ENCODE measurements at regions not wholly inside any gene's neighbourhood (a gene's known extent, or its start where the extent isn't known, plus 50 kb on each side); places are given as distances from the start of the nearest gene placed in this dataset.

GRCh38 chr13:53775807-53776206 is 747.2 kb downstream of the OLFM4 start:
- no CpG with 5 or more reads among the region's 1 CpG for WGBS (ENCODE audit: insufficient coverage)
- Histone ChIP-seq H3K4me1 (ENCODE audit: control extremely low read depth in 1 of 4, control insufficient read depth in 4 of 4, insufficient read depth in 4 of 4, low read length in 3 of 4) (no peaks in the 10 kb centered on the region), H3K27me3 (replicated peaks in 2 of 5; ENCODE audit: control insufficient read depth in 4 of 5, insufficient read depth in 5 of 5, low read length in 4 of 5) (no peaks in the 10 kb centered on the region), H3K36me3 (ENCODE audit: control insufficient read depth in 4 of 4, insufficient read depth in 4 of 4, low read length in 3 of 4) (no peaks in the 10 kb centered on the region), H3K4me3 (ENCODE audit: control insufficient read depth in 1 of 7, extremely low read depth in 1 of 7, insufficient read depth in 4 of 7, low read depth in 2 of 7, low read length in 6 of 7) (no peak overlapping the region), H3K27ac (ENCODE audit: insufficient read depth in 1 of 2, low read depth in 1 of 2, low read length in 2 of 2, poor library complexity in 1 of 2, severe bottlenecking in 2 of 2) (no peak overlapping the region), H3K9me3 (ENCODE audit: control extremely low read depth in 1 of 5, control insufficient read depth in 4 of 5, insufficient read depth in 2 of 5, low read depth in 1 of 5, low read length in 4 of 5) (no peaks in the 10 kb centered on the region)
- ChIA-PET CTCF (no interaction called here), POLR2A (no interaction called here)
- no peak for DNase-seq

GRCh38 chr13:53778937-53779336 is 750.3 kb downstream of the OLFM4 start:
- Histone ChIP-seq H3K4me1 (ENCODE audit: control extremely low read depth in 1 of 4, control insufficient read depth in 4 of 4, insufficient read depth in 4 of 4, low read length in 3 of 4) (peaks cover 0 to 3% (median 0%) of the 10 kb centered on the region in 4 experiments), H3K9me3 (ENCODE audit: control extremely low read depth in 1 of 5, control insufficient read depth in 4 of 5, insufficient read depth in 2 of 5, low read depth in 1 of 5, low read length in 4 of 5) (no peaks in the 10 kb centered on the region), H3K27me3 (replicated peaks in 2 of 5; ENCODE audit: control insufficient read depth in 4 of 5, insufficient read depth in 5 of 5, low read length in 4 of 5) (no peaks in the 10 kb centered on the region), H3K27ac (ENCODE audit: insufficient read depth in 1 of 2, low read depth in 1 of 2, low read length in 2 of 2, poor library complexity in 1 of 2, severe bottlenecking in 2 of 2) (no peak overlapping the region), H3K4me3 (ENCODE audit: control insufficient read depth in 1 of 7, extremely low read depth in 1 of 7, insufficient read depth in 4 of 7, low read depth in 2 of 7, low read length in 6 of 7) (no peak overlapping the region), H3K36me3 (ENCODE audit: control insufficient read depth in 4 of 4, insufficient read depth in 4 of 4, low read length in 3 of 4) (no peaks in the 10 kb centered on the region)
- POLR2A ChIA-PET: no interaction called here
- no CpG with 5 or more reads among the region's 2 CpGs for WGBS (ENCODE audit: insufficient coverage)
- DNase-seq: no peak
- CTCF ChIA-PET: no interaction called here

GRCh38 chr13:53781941-53782340 is 753.3 kb downstream of the OLFM4 start:
- Histone ChIP-seq H3K36me3 (ENCODE audit: control insufficient read depth in 4 of 4, insufficient read depth in 4 of 4, low read length in 3 of 4) (no peaks in the 10 kb centered on the region), H3K27ac (ENCODE audit: insufficient read depth in 1 of 2, low read depth in 1 of 2, low read length in 2 of 2, poor library complexity in 1 of 2, severe bottlenecking in 2 of 2) (no peak overlapping the region), H3K4me1 (ENCODE audit: control extremely low read depth in 1 of 4, control insufficient read depth in 4 of 4, insufficient read depth in 4 of 4, low read length in 3 of 4) (peaks cover 0 to 3% (median 0%) of the 10 kb centered on the region in 4 experiments), H3K27me3 (replicated peaks in 2 of 5; ENCODE audit: control insufficient read depth in 4 of 5, insufficient read depth in 5 of 5, low read length in 4 of 5) (no peaks in the 10 kb centered on the region), H3K9me3 (ENCODE audit: control extremely low read depth in 1 of 5, control insufficient read depth in 4 of 5, insufficient read depth in 2 of 5, low read depth in 1 of 5, low read length in 4 of 5) (no peaks in the 10 kb centered on the region), H3K4me3 (ENCODE audit: control insufficient read depth in 1 of 7, extremely low read depth in 1 of 7, insufficient read depth in 4 of 7, low read depth in 2 of 7, low read length in 6 of 7) (no peak overlapping the region)
- WGBS (ENCODE audit: insufficient coverage): 31% methylated on average over 3 of the region's 6 CpGs
- DNase-seq: no peak
- ChIA-PET POLR2A (no interaction called here), CTCF (interaction anchor here (1.0 to 1.7 kb wide), 4 partner anchors 9 to 21 kb away, joined by 3 to 4 read pairs (median 3); no protein-coding TSS in a partner anchor)

- Histone ChIP-seq H3K4me3 (ENCODE audit: control insufficient read depth in 1 of 7, extremely low read depth in 1 of 7, insufficient read depth in 4 of 7, low read depth in 2 of 7, low read length in 6 of 7) (peak overlapping the region in 3 of 7 experiments; percentile 4 to 24 (median 19)), H3K27me3 (replicated peaks in 2 of 5; ENCODE audit: control insufficient read depth in 4 of 5, insufficient read depth in 5 of 5, low read length in 4 of 5) (no peaks in the 10 kb centered on the region), H3K36me3 (ENCODE audit: control insufficient read depth in 4 of 4, insufficient read depth in 4 of 4, low read length in 3 of 4) (no peaks in the 10 kb centered on the region), H3K4me1 (ENCODE audit: control extremely low read depth in 1 of 4, control insufficient read depth in 4 of 4, insufficient read depth in 4 of 4, low read length in 3 of 4) (peaks cover 0 to 3% (median 0%) of the 10 kb centered on the region in 4 experiments), H3K27ac (ENCODE audit: insufficient read depth in 1 of 2, low read depth in 1 of 2, low read length in 2 of 2, poor library complexity in 1 of 2, severe bottlenecking in 2 of 2) (no peak overlapping the region), H3K9me3 (ENCODE audit: control extremely low read depth in 1 of 5, control insufficient read depth in 4 of 5, insufficient read depth in 2 of 5, low read depth in 1 of 5, low read length in 4 of 5) (no peaks in the 10 kb centered on the region)
- DNase-seq: peak; percentile 19 to 60 (median 47)
- POLR2A ChIA-PET: no interaction called here
- CTCF ChIA-PET: interaction anchor here (1.0 to 1.7 kb wide), 4 partner anchors 9 to 20 kb away, joined by 3 to 4 read pairs (median 3); no protein-coding TSS in a partner anchor
- 4% methylated on average over 4 of the region's 9 CpGs for WGBS (ENCODE audit: insufficient coverage)
Observed at GRCh38 chr13:53782488-53782961, 753.9 kb downstream of the OLFM4 start.

GRCh38 chr13:53783471-53783870 is 754.9 kb downstream of the OLFM4 start:
- H3K27ac ChIP-seq (ENCODE audit: insufficient read depth in 1 of 2, low read depth in 1 of 2, low read length in 2 of 2, poor library complexity in 1 of 2, severe bottlenecking in 2 of 2): no peak overlapping the region

GRCh38 chr13:53788286-53788685 is 759.7 kb downstream of the OLFM4 start:
- H3K4me1 ChIP-seq (ENCODE audit: control extremely low read depth in 1 of 4, control insufficient read depth in 4 of 4, insufficient read depth in 4 of 4, low read length in 3 of 4): no peaks in the 10 kb centered on the region
- POLR2A ChIA-PET: no interaction called here

More at GRCh38 chr13:53783471-53783870, 754.9 kb downstream of the OLFM4 start:
- no peaks in the 10 kb centered on the region for H3K9me3 ChIP-seq (ENCODE audit: control extremely low read depth in 1 of 5, control insufficient read depth in 4 of 5, insufficient read depth in 2 of 5, low read depth in 1 of 5, low read length in 4 of 5)
- H3K27me3 ChIP-seq (replicated peaks in 2 of 5; ENCODE audit: control insufficient read depth in 4 of 5, insufficient read depth in 5 of 5, low read length in 4 of 5): no peaks in the 10 kb centered on the region
- no peak for DNase-seq
- 97% methylated on average over 5 of the region's 10 CpGs for WGBS (ENCODE audit: insufficient coverage)
- H3K36me3 ChIP-seq (ENCODE audit: control insufficient read depth in 4 of 4, insufficient read depth in 4 of 4, low read length in 3 of 4): no peaks in the 10 kb centered on the region
- ChIA-PET POLR2A (no interaction called here), CTCF (no interaction called here)
- H3K4me3 ChIP-seq (ENCODE audit: control insufficient read depth in 1 of 7, extremely low read depth in 1 of 7, insufficient read depth in 4 of 7, low read depth in 2 of 7, low read length in 6 of 7): no peak overlapping the region
- H3K4me1 ChIP-seq (ENCODE audit: control extremely low read depth in 1 of 4, control insufficient read depth in 4 of 4, insufficient read depth in 4 of 4, low read length in 3 of 4): peaks cover 0 to 3% (median 0%) of the 10 kb centered on the region in 4 experiments

GRCh38 chr13:53800011-53800410 is 771.4 kb downstream of the OLFM4 start:
- ChIA-PET CTCF (interaction anchor here (1.3 kb wide), 1 partner anchor 10 kb away, joined by 4 read pairs; no protein-coding TSS in a partner anchor), POLR2A (no interaction called here)
- Histone ChIP-seq H3K4me1 (ENCODE audit: control extremely low read depth in 1 of 4, control insufficient read depth in 4 of 4, insufficient read depth in 4 of 4, low read length in 3 of 4) (no peaks in the 10 kb centered on the region), H3K27me3 (replicated peaks in 2 of 5; ENCODE audit: control insufficient read depth in 4 of 5, insufficient read depth in 5 of 5, low read length in 4 of 5) (no peaks in the 10 kb centered on the region), H3K27ac (ENCODE audit: insufficient read depth in 1 of 2, low read depth in 1 of 2, low read length in 2 of 2, poor library complexity in 1 of 2, severe bottlenecking in 2 of 2) (no peak overlapping the region), H3K36me3 (ENCODE audit: control insufficient read depth in 4 of 4, insufficient read depth in 4 of 4, low read length in 3 of 4) (no peaks in the 10 kb centered on the region), H3K9me3 (ENCODE audit: control extremely low read depth in 1 of 5, control insufficient read depth in 4 of 5, insufficient read depth in 2 of 5, low read depth in 1 of 5, low read length in 4 of 5) (no peaks in the 10 kb centered on the region), H3K4me3 (ENCODE audit: control insufficient read depth in 1 of 7, extremely low read depth in 1 of 7, insufficient read depth in 4 of 7, low read depth in 2 of 7, low read length in 6 of 7) (no peak overlapping the region)
- WGBS (ENCODE audit: insufficient coverage): 92% methylated on average over 4 of the region's 5 CpGs
- no peak for DNase-seq

More at GRCh38 chr13:53788286-53788685, 759.7 kb downstream of the OLFM4 start:
- no peak overlapping the region for H3K4me3 ChIP-seq (ENCODE audit: control insufficient read depth in 1 of 7, extremely low read depth in 1 of 7, insufficient read depth in 4 of 7, low read depth in 2 of 7, low read length in 6 of 7)
- H3K27ac ChIP-seq (ENCODE audit: insufficient read depth in 1 of 2, low read depth in 1 of 2, low read length in 2 of 2, poor library complexity in 1 of 2, severe bottlenecking in 2 of 2): no peak overlapping the region
- H3K36me3 ChIP-seq (ENCODE audit: control insufficient read depth in 4 of 4, insufficient read depth in 4 of 4, low read length in 3 of 4): no peaks in the 10 kb centered on the region
- CTCF ChIA-PET: no interaction called here
- no peaks in the 10 kb centered on the region for H3K27me3 ChIP-seq (replicated peaks in 2 of 5; ENCODE audit: control insufficient read depth in 4 of 5, insufficient read depth in 5 of 5, low read length in 4 of 5)
- WGBS (ENCODE audit: insufficient coverage): 100% methylated on average over 1 of the region's 3 CpGs
- no peaks in the 10 kb centered on the region for H3K9me3 ChIP-seq (ENCODE audit: control extremely low read depth in 1 of 5, control insufficient read depth in 4 of 5, insufficient read depth in 2 of 5, low read depth in 1 of 5, low read length in 4 of 5)
- no peak for DNase-seq

Data from common myeloid progenitor, CD34-positive (primary cell).